SK-N-SH (cell line): ENCODE measurements at regions not wholly inside any gene's neighbourhood (a gene's known extent, or its start where the extent isn't known, plus 50 kb on each side); places are given as distances from the start of the nearest gene placed in this dataset.

Experiments
- CTCF ChIA-PET: fragments of 300-600, 350-600 bp; formaldehyde crosslinking; extraction: SDS; loops from one replicate; lab custom pipeline; 2021; lab: Yijun Ruan, JAX
- POLR2A ChIA-PET: fragments of 350-600 bp; sonication (Branson Sonifier 250); formaldehyde crosslinking; extraction: SDS; loops from one replicate; lab custom pipeline; 2020; ENCODE audit warnings: antibody characterized with exemption, inconsistent platforms; lab: Yijun Ruan, JAX
- DNase-seq: peaks from one replicate; pipeline ENCODE4 v3.0.0; 2012
- H2AFZ ChIP-seq: fragments of 200-600 bp; sonication (generic); 2 replicates; pipeline ENCODE4 v1.8.1; 2016; ENCODE audit warnings: antibody characterized with exemption, mild to moderate bottlenecking, low read depth
- H3F3A ChIP-seq: fragments of 200-600 bp; sonication (generic); replicated peaks from 2 replicates; pipeline ENCODE3; 2016; ENCODE audit warnings: antibody characterized with exemption, mild to moderate bottlenecking; ENCODE audit not compliant: insufficient read depth
- H3K27ac ChIP-seq, 2 experiments: fragments of 200-500 bp in 1 of 2; fragments of 200-600 bp in 1 of 2; sonication (Bioruptor generic) in 1 of 2; sonication (generic), shearing (Covaris generic) in 1 of 2; 2 replicates each; pipeline versions ENCODE4 v1.5.1 to v1.6.1; 2014 to 2016; ENCODE audit warnings: low read depth in 2 of 2, inconsistent platforms in 1 of 2, low read length in 1 of 2, mild to moderate bottlenecking in 1 of 2, mixed read lengths in 1 of 2
- H3K27me3 ChIP-seq: fragments of 200-600 bp; sonication (generic), shearing (Covaris generic); 2 replicates; pipeline ENCODE4 v1.6.1; 2016; ENCODE audit warnings: mixed run types; ENCODE audit not compliant: insufficient read depth
- H3K36me3 ChIP-seq, 2 experiments: fragments of 200-500 bp in 1 of 2; fragments of 200-600 bp in 1 of 2; sonication (Bioruptor generic) in 1 of 2; sonication (generic) in 1 of 2; replicated peaks in 1 of 2; 2 replicates each; pipeline versions ENCODE3 to v1.5.1; 2014 to 2016; ENCODE audit warnings: low read length in 1 of 2, mild to moderate bottlenecking in 1 of 2; ENCODE audit not compliant: insufficient read depth in 2 of 2, control insufficient read depth in 1 of 2
- H3K4me1 ChIP-seq, 2 experiments: fragments of 200-500 bp in 1 of 2; fragments of 200-600 bp in 1 of 2; sonication (Bioruptor generic) in 1 of 2; sonication (generic), shearing (Covaris generic) in 1 of 2; 2 replicates each; pipeline versions ENCODE4 v1.5.1 to v1.6.1; 2014 to 2016; ENCODE audit warnings: low read depth in 1 of 2, low read length in 1 of 2, mixed run types in 1 of 2; ENCODE audit not compliant: insufficient read depth in 2 of 2, control insufficient read depth in 1 of 2
- H3K4me2 ChIP-seq: fragments of 200-600 bp; sonication (generic), shearing (Covaris generic); 2 replicates; pipeline ENCODE4 v1.6.1; 2017; ENCODE audit warnings: mixed run types
- H3K4me3 ChIP-seq, 2 experiments: fragments of 200-500 bp in 1 of 2; fragments of 200-600 bp in 1 of 2; sonication (Bioruptor generic) in 1 of 2; sonication (generic), shearing (Covaris generic) in 1 of 2; 2 replicates each; pipeline versions ENCODE4 v1.5.1 to v1.8.1; 2014 to 2016; ENCODE audit warnings: low read depth in 2 of 2, inconsistent platforms in 1 of 2, low read length in 1 of 2, mild to moderate bottlenecking in 1 of 2, mixed read lengths in 1 of 2, moderate library complexity in 1 of 2
- H3K79me2 ChIP-seq: fragments of 200-600 bp; sonication (generic); 2 replicates; pipeline ENCODE4 v1.8.1; 2017; ENCODE audit warnings: mild to moderate bottlenecking; ENCODE audit not compliant: insufficient read depth
- H3K9ac ChIP-seq: fragments of 200-600 bp; sonication (generic); 2 replicates; pipeline ENCODE4 v1.6.1; 2017; ENCODE audit warnings: mixed run types
- H3K9me2 ChIP-seq: fragments of 200-600 bp; sonication (generic); 2 replicates; pipeline ENCODE4 v1.6.1; 2017; ENCODE audit warnings: mixed run types
- H3K9me3 ChIP-seq: fragments of 200-600 bp; sonication (generic); 2 replicates; pipeline ENCODE4 v1.6.1; 2017; ENCODE audit warnings: mixed run types, mild to moderate bottlenecking, moderate library complexity
- H4K20me1 ChIP-seq: fragments of 200-600 bp; sonication (generic); 2 replicates; pipeline ENCODE4 v1.6.1; 2017; ENCODE audit warnings: mild to moderate bottlenecking, mixed run types; ENCODE audit not compliant: insufficient read depth
- EP300 ChIP-seq, 2 experiments: IDR thresholded peaks; 2 replicates each; pipeline versions ENCODE4 v1.4.0 to v1.6.1; 2012; ENCODE audit warnings: borderline replicate concordance in 1 of 2, low read depth in 1 of 2, low read length in 1 of 2
- EZH2phosphoT487 ChIP-seq: fragments of 200-600 bp; sonication (generic); IDR thresholded peaks from 2 replicates; pipeline ENCODE4 v1.6.1; 2017; ENCODE audit warnings: low read depth, mixed run types, mild to moderate bottlenecking, antibody characterized with exemption, moderate library complexity, borderline replicate concordance
- FOSL2 ChIP-seq: IDR thresholded peaks from 2 replicates; pipeline ENCODE4 v1.4.0; 2012; ENCODE audit warnings: low read depth, mild to moderate bottlenecking, moderate library complexity, borderline replicate concordance
- FOXM1 ChIP-seq: IDR thresholded peaks from 2 replicates; pipeline ENCODE4 v1.4.0; 2012; ENCODE audit warnings: low read depth, mild to moderate bottlenecking
- GATA2 ChIP-seq: sonication (generic); formaldehyde crosslinking; IDR thresholded peaks from 2 replicates; pipeline ENCODE4 v1.5.0; 2020; ENCODE audit warnings: mild to moderate bottlenecking, missing genetic modification reagents
- IRF3 ChIP-seq: fragments of 150-350 bp; IDR thresholded peaks from 2 replicates; pipeline ENCODE4 v1.6.1; 2016; ENCODE audit warnings: mild to moderate bottlenecking, low read depth, low read length
- JUND ChIP-seq: IDR thresholded peaks from 2 replicates; pipeline ENCODE4 v1.4.0; 2012
- MXI1 ChIP-seq: IDR thresholded peaks from 2 replicates; pipeline ENCODE4 v1.6.1; 2012; ENCODE audit warnings: mild to moderate bottlenecking, low read depth, low read length, improper control_type of control experiment
- NFIC ChIP-seq: IDR thresholded peaks from 2 replicates; pipeline ENCODE4 v1.4.0; 2012; ENCODE audit warnings: borderline replicate concordance
- NRF1 ChIP-seq: IDR thresholded peaks from 2 replicates; pipeline ENCODE4 v1.6.1; 2012; ENCODE audit warnings: low read depth, mild to moderate bottlenecking, low read length
- POLR2AphosphoS5 ChIP-seq: IDR thresholded peaks from 2 replicates; pipeline ENCODE4 v1.6.1; 2012; ENCODE audit warnings: low read depth, low read length
- RAD21 ChIP-seq: IDR thresholded peaks from 2 replicates; pipeline ENCODE4 v1.6.1; 2012; ENCODE audit warnings: mild to moderate bottlenecking, low read length
- RCOR1 ChIP-seq: fragments of 150-350 bp; IDR thresholded peaks from 2 replicates; pipeline ENCODE4 v1.6.1; 2017; ENCODE audit warnings: antibody characterized with exemption, low read length
- RFX5 ChIP-seq: IDR thresholded peaks from 2 replicates; pipeline ENCODE4 v1.6.1; 2012; ENCODE audit warnings: mild to moderate bottlenecking, improper control_type of control experiment, low read length
- RXRA ChIP-seq: IDR thresholded peaks from 2 replicates; pipeline ENCODE4 v1.4.0; 2012; ENCODE audit warnings: low read depth, mild to moderate bottlenecking, borderline replicate concordance
- SIN3A ChIP-seq: IDR thresholded peaks from 2 replicates; pipeline ENCODE4 v1.6.1; 2012; ENCODE audit warnings: low read depth, mild to moderate bottlenecking, low read length, moderate library complexity, borderline replicate concordance
- TCF12 ChIP-seq: IDR thresholded peaks from 2 replicates; pipeline ENCODE4 v1.4.0; 2012
- USF2 ChIP-seq: fragments of 150-350 bp; IDR thresholded peaks from 2 replicates; pipeline ENCODE4 v1.6.1; 2017; ENCODE audit warnings: antibody characterized with exemption, low read length, low read depth, borderline replicate concordance
- ZBTB33 ChIP-seq: IDR thresholded peaks from 2 replicates; pipeline ENCODE4 v1.4.0; 2012; ENCODE audit warnings: low read depth, borderline replicate concordance
- WGBS: methylation state at CpG from one replicate; pipeline ENCODE4 v1.1.6; 2017; ENCODE audit warnings: low lambda C conversion rate; 5-methylcytosine and 5-hydroxymethylcytosine counted together

- H3K4me1 ChIP-seq: no peaks in the 10 kb centered on the region
- no peak overlapping the region for H3K4me2 ChIP-seq
- H3K9me2 ChIP-seq: no peaks in the 10 kb centered on the region
- whole genome bisulfite sequencing: 49% methylated on average over 3 of the region's 3 CpGs
- CTCF ChIA-PET: no interaction called here
- 0 out of 2 replicates have a peak, but pooled peaks cover 9% of the 10 kb centered on the region for H3K9me3 ChIP-seq
- no peaks in the 10 kb centered on the region for H3K27me3 ChIP-seq
- no peaks in the 10 kb centered on the region for H4K20me1 ChIP-seq
- H2AFZ ChIP-seq: no peak overlapping the region
- TF ChIP-seq MXI1 (no peak), RXRA (no peak), RAD21 (no peak), USF2 (no peak), EP300 (IDR thresholded peaks at IDR 0.05; ENCODE audit: borderline replicate concordance in 1 of 2, low read depth in 1 of 2, low read length in 1 of 2) (no peak), POLR2AphosphoS5 (no peak)
- DNase-seq: no peak
- no peak overlapping the region for H3K9ac ChIP-seq
- H3K79me2 ChIP-seq: no peaks in the 10 kb centered on the region
- H3K36me3 ChIP-seq: no peaks in the 10 kb centered on the region
- no peak overlapping the region for H3K4me3 ChIP-seq
- no peaks in the 10 kb centered on the region for H3F3A ChIP-seq
- POLR2A ChIA-PET: no interaction called here
- no peak overlapping the region for H3K27ac ChIP-seq
Observed at GRCh38 chr13:55990631-55991030, 1150.1 kb upstream of the PRR20A start.

DNA sequence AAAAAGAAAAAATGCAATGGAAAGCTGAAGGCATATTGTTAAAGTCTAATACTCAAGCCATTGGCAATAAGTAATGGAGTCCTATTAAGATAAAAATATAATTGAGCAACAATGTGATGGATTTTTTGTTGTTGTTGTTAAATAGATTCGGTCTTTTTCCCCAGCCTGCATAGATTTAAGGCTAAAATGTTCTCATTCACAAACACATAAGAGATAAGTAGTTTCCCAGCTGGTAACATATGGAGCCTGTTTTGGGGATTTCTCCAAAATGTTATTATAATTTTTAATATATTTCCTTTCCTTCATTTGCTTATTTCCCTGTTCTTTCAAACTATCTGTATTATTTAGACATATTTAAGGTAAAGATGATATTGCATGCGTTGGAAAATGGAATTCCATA is 1149.1 kb upstream of the PRR20A start:
- Histone ChIP-seq H3K4me2 (no peak overlapping the region), H3F3A (no peaks in the 10 kb centered on the region), H3K79me2 (no peaks in the 10 kb centered on the region), H3K27ac (no peak overlapping the region), H3K9me3 (0 out of 2 replicates have a peak, but pooled peaks cover under 1% of the 10 kb centered on the region), H4K20me1 (no peaks in the 10 kb centered on the region), H3K9me2 (no peaks in the 10 kb centered on the region), H3K4me1 (no peaks in the 10 kb centered on the region), H2AFZ (no peak overlapping the region), H3K36me3 (no peaks in the 10 kb centered on the region), H3K27me3 (no peaks in the 10 kb centered on the region), H3K9ac (no peak overlapping the region), H3K4me3 (no peak overlapping the region)
- no peak for DNase-seq
- TF ChIP-seq SIN3A: no peak
- no peak for TF ChIP-seq RFX5
- TF ChIP-seq TCF12: no peak
- TF ChIP-seq MXI1: no peak
- no peak for TF ChIP-seq RCOR1
- no peak for TF ChIP-seq NRF1
- TF ChIP-seq EZH2phosphoT487: no peak
- no peak for TF ChIP-seq GATA2
- TF ChIP-seq FOSL2: no peak
- TF ChIP-seq RAD21: no peak
- TF ChIP-seq JUND: no peak
- TF ChIP-seq ZBTB33: no peak
- TF ChIP-seq IRF3: no peak
- no peak for TF ChIP-seq FOXM1
- TF ChIP-seq NFIC: no peak
- CTCF ChIA-PET: no interaction called here
- WGBS: 5% methylated on average over 2 of the region's 2 CpGs
- POLR2A ChIA-PET: no interaction called here
